Right cardiac atrium (tissue), 5 donors: ENCODE measurements at regions not wholly inside any gene's neighbourhood (a gene's known extent, or its start where the extent isn't known, plus 50 kb on each side); places are given as distances from the start of the nearest gene placed in this dataset.
A peak's percentile ranks its signal among the peaks of the same experiment; 100 is the strongest.
"Not testable (repeated sequence)": the region's sequence is repeated elsewhere in the genome, so short reads cannot be mapped to it uniquely, and the experiment has no call there.

Experiments used
- ATAC-seq, 2 donors: fragments of 200-7000 bp; cut with Tn5 transposase; one replicate each; pipeline versions ENCODE4 v1.8.0 to v1.9.1; 2020; ENCODE audit warnings: moderate library complexity in 2 of 2, mild to moderate bottlenecking in 1 of 2
- DNase-seq, 3 donors: peaks; one replicate each; pipeline ENCODE4 v3.0.0-alpha.2; 2020
- H3K27ac ChIP-seq: one replicate; pipeline ENCODE4 v1.5.1; 2013; ENCODE audit warnings: mild to moderate bottlenecking, low read length, control low read depth, moderate library complexity
- H3K27me3 ChIP-seq: one replicate; pipeline ENCODE4 v1.6.1; 2013; ENCODE audit not compliant: control insufficient read depth, insufficient read depth
- H3K4me1 ChIP-seq: one replicate; pipeline ENCODE4 v1.6.1; 2013; ENCODE audit warnings: low read length; ENCODE audit not compliant: control insufficient read depth, insufficient read depth
- H3K4me3 ChIP-seq: one replicate; pipeline ENCODE4 v1.5.1; 2013; ENCODE audit warnings: low read length, control low read depth
- H3K9me3 ChIP-seq: one replicate; pipeline ENCODE4 v1.6.1; 2013; ENCODE audit warnings: low read length; ENCODE audit not compliant: control insufficient read depth
- WGBS: extraction: QIAGEN DNeasy Blood & Tissue Kit; methylation state at CpG from one replicate; pipeline ENCODE4 v1.1.7; 2013; 5-methylcytosine and 5-hydroxymethylcytosine counted together
- intact Hi-C, 4 donors: fragments of 100-400 bp; cut with DNase I; formaldehyde crosslinking; loops; one replicate each; pipeline versions ENCODE4 v1.11.0 to v1.14.0; 2022 to 2023
- donor health status: healthy with polysubstance abuse.
- donor health status: DM: no; HTN: yes; CAD: no.
- donor health status: DM: no; HTN: no; CAD: no.
- donor health status: DM: no; HTN: yes; CAD: no; lungs with severe emphysema.
- donor health status: DM: yes; HTN: yes; CAD: no.

DNA sequence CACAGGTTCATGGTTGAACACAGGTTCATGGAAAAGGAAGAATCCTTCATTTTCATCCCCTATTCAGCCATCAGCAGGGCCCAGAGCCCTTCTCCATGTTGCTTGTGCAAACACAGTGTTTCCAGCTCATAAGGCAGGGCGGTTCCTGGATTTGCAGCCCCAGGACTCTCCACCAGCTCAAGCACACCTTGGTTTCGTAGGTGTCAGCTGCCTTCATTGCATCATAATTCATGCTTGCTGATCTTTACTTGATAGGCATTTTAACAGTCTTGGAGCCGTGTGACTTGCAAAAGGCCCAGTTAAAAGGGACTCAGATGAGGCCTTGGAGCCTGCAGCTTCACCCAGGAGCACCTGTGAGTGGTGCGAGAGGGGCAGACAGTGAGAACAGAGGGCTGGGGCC lies 318.1 kb upstream of the B3GAT1 start:
- no peak for DNase-seq
- Histone ChIP-seq H3K9me3 (no peaks in the 10 kb centered on the region), H3K4me3 (no peak overlapping the region), H3K27me3 (no peaks in the 10 kb centered on the region), H3K27ac (no peak overlapping the region), H3K4me1 (no peaks in the 10 kb centered on the region)
- ATAC-seq = no peak
- intact Hi-C loops = no loop called here
- WGBS = 86% methylated on average over 4 of the region's 4 CpGs

DNA sequence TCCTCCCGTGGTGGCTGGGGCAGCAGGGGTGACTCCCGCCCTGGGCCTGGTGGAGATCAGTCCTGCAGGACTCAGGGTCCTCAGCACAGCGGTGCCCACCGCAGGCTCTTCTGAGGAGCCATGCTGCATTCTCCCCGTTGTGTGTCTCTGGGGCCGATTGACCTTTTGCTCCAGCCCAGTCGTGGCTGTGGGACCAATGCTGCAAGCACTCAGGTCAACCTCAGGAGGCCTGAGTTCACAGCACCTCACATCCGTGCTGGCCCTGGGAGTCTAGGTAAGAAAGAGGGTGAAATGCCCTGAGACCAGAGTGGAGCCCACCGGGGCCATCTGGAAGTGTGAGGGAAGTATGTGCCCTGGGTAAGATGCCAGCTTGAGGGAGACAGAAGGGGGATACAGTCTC lies 316.1 kb upstream of the B3GAT1 start:
- 83% methylated on average over 9 of the region's 9 CpGs for WGBS
- Histone ChIP-seq H3K27me3 (no peaks in the 10 kb centered on the region), H3K27ac (no peak overlapping the region), H3K4me1 (no peaks in the 10 kb centered on the region), H3K9me3 (no peaks in the 10 kb centered on the region), H3K4me3 (no peak overlapping the region)
- DNase-seq = no peak
- intact Hi-C loops = no loop called here
- no peak for ATAC-seq

GRCh38 chr11:134727636-134728035 lies 315.6 kb upstream of the B3GAT1 start:
- Histone ChIP-seq H3K4me3 (no peak overlapping the region), H3K9me3 (no peaks in the 10 kb centered on the region), H3K4me1 (no peaks in the 10 kb centered on the region), H3K27me3 (no peaks in the 10 kb centered on the region), H3K27ac (no peak overlapping the region)
- intact Hi-C loops = no loop called here
- no peak for ATAC-seq
- 80% methylated on average over 5 of the region's 5 CpGs for WGBS
- DNase-seq = no peak

- Histone ChIP-seq H3K9me3 (no peaks in the 10 kb centered on the region), H3K27ac (no peak overlapping the region), H3K4me1 (no peaks in the 10 kb centered on the region), H3K27me3 (no peaks in the 10 kb centered on the region), H3K4me3 (no peak overlapping the region)
- intact Hi-C loops = no loop called here
- DNase-seq = no peak
- no peak for ATAC-seq
- 75% methylated on average over 13 of the region's 13 CpGs for WGBS
Observed at GRCh38 chr11:134727204-134727603, 315.2 kb upstream of the B3GAT1 start.

DNA sequence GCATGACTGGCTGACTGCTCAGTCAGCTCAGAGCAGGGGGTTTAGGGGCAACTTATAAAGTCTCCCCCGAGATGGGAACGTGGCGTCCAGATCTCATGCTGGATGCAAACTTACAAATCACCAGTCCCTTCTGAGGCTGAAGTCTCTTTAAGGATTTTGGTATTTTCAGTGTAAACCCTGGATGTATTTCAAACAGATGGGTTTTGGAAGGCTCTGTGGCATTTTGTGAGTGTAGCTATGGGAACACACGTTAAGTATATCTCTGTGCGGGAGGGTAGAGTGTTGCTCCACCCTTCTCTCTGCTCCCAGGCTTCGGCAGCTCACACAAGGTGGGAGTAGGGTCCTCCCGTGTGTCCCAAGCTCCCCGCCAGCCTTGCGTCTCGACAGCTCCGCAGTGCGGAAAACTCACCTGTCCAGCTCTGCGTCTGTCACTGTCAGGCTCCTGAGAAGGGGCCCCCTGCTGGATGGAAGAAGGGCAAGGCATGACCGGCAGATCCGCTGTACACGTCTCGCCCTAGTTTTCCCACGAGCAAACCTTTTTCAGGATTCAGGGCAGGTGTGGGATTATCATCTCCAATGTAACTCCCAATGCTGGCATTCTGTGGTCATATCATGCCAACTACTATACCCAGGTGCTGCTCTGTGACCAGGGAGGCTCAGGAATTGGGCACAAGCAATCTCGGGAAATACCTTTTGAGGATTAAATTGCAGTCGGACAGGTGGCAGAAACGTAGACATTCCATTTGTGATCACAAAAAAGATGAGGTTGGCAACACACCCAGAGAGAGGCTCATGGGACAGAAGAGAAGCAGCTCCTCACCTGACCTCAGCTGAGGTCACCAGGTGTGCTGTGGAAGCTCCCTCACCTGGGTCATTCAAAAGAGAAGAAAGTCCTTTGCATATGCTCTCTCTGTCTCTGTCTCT lies 313.9 kb upstream of the B3GAT1 start:
- DNase-seq = no peak
- WGBS = 64% methylated on average over 21 of the region's 21 CpGs
- no peaks in the 10 kb centered on the region for H3K27me3 ChIP-seq

DNA sequence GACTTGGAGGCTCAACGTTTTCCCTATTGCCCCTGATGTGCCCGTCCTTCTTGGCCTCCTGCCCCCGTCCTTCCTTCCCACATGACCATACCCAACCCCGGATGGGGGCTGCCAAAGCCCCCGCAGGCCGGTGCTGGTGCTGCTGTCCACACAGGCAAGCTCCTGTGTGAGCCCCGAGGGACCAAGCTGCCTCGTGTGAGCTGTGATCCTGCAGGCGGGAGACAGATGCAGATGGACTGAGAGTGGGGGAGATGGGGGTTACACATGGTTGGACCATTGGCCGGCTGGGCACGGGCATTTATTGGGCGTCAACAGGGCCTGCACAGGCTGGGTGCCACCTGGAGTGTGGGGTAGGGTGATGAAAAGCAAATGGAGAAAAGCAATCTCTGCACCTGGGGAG lies 313.2 kb upstream of the B3GAT1 start:
- ATAC-seq = no peak
- H3K27ac ChIP-seq = no peak overlapping the region
- H3K27me3 ChIP-seq = no peaks in the 10 kb centered on the region

More for the DNA sequence above, 313.9 kb upstream of the B3GAT1 start:
- intact Hi-C loops = no loop called here
- peak in 1 of 2 donors; percentile 38 for ATAC-seq
- H3K27ac ChIP-seq = no peak overlapping the region
- H3K4me3 ChIP-seq = no peak overlapping the region
- no peaks in the 10 kb centered on the region for H3K9me3 ChIP-seq
- no peaks in the 10 kb centered on the region for H3K4me1 ChIP-seq

GRCh38 chr11:134724779-134725140 lies 312.7 kb upstream of the B3GAT1 start:
- no peaks in the 10 kb centered on the region for H3K4me1 ChIP-seq
- intact Hi-C loops = no loop called here
- H3K4me3 ChIP-seq = no peak overlapping the region
- 67% methylated on average over 9 of the region's 9 CpGs for WGBS
- H3K9me3 ChIP-seq = no peaks in the 10 kb centered on the region
- H3K27ac ChIP-seq = no peak overlapping the region
- DNase-seq (no peak), ATAC-seq (no peak)
- H3K27me3 ChIP-seq = no peaks in the 10 kb centered on the region

More for the DNA sequence above, 313.2 kb upstream of the B3GAT1 start:
- Histone ChIP-seq H3K9me3 (no peaks in the 10 kb centered on the region), H3K4me1 (no peaks in the 10 kb centered on the region), H3K4me3 (no peak overlapping the region)
- DNase-seq = no peak
- 69% methylated on average over 12 of the region's 12 CpGs for WGBS
- intact Hi-C loops = no loop called here

DNA sequence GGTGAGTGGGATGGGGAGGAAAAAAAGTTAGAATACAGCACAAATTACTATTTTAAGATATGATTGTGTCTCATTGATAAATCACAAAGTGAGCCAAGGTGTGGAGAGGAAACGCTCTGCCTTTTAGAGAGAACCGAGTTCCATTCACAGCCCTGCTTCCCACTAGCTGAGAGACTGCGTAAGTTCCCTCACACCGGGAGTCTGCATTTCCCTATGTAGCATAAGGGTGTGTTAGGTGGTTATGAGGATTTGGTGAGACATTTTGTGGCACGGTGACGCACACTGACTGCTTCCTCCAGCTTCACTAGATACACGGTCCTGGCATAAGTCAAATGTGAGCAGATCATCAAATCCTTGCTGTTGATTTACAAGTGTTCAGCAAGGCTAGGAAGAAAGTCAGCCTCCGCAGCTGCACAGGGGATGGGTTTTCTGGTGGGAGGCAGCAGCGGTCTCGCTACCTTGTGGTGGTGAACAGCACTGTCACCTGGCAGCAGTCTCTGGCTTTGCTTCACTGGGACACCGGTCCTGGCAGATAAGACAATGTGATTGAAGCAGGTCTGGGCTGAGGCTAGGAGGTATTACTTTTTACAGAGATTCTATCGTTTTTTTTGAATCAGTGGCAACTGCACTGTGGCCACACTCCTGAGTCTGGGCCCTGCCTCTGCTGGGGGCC lies 312.2 kb upstream of the B3GAT1 start:
- H3K9me3 ChIP-seq = no peaks in the 10 kb centered on the region
- 78% methylated on average over 12 of the region's 12 CpGs for WGBS
- H3K4me1 ChIP-seq = no peaks in the 10 kb centered on the region
- no peak overlapping the region for H3K27ac ChIP-seq
- no peak for ATAC-seq
- no peak overlapping the region for H3K4me3 ChIP-seq
- no peak for DNase-seq
- intact Hi-C loops = no loop called here
- H3K27me3 ChIP-seq = no peaks in the 10 kb centered on the region

DNA sequence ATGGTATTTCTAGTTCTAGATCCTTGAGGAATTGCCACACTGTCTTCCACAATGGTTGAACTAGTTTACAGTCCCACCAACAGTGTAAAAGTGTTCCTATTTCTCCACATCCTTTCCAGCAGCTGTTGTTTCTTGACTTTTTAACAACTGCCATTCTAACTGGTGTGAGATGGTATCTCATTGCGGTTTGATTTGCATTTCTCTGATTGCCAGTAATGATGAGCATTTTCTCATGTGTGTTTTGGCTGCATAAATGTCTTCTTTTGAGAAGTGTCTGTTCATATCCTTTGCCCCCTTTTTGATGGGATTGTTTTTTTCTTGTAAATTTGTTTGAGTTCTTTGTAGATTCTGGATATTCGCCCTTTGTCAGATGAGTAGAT lies 308.6 kb upstream of the B3GAT1 start:
- H3K4me3 ChIP-seq, H3K27ac ChIP-seq, H3K9me3 ChIP-seq, H3K4me1 ChIP-seq, intact Hi-C loops, ATAC-seq, H3K27me3 ChIP-seq, DNase-seq: not testable (repeated sequence)
- over 99% methylated on average over 2 of the region's 2 CpGs for WGBS

DNA sequence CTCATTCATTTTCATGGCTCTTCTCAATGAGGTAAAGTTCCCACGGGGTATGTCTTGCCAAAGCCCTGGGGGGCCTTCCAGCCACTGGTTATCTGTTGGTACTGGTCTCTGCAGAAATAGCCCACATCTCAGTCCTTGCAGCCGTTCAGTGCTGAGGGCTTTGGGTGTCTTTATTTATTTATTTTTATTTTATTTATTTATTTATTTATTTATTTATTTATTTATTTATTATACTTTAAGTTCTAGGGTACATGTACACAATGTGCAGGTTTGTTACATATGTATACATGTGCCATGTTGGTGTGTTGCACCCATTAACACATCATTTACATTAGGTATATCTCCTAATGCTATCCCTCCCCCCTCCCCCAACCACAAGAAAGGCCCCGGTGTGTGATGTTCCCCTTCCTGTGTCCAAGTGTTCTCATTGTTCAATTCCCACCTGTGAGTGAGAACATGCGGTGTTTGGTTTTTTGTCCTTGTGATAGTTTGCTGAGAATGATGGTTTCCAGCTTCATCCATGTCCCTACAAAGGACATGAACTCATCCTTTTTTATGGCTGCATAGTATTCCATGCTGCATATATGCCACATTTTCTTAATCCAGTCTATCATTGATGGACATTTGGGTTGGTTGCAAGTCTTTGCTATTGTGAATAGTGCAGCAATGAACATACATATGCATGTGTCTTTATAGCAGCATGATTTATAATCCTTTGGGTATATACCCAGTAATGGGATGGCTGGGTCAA lies 308.1 kb upstream of the B3GAT1 start:
- DNase-seq, intact Hi-C loops, ATAC-seq, H3K4me3 ChIP-seq, H3K9me3 ChIP-seq, H3K4me1 ChIP-seq, H3K27ac ChIP-seq, H3K27me3 ChIP-seq: not testable (repeated sequence)
- WGBS = 82% methylated on average over 4 of the region's 4 CpGs

- Histone ChIP-seq H3K27ac (no peak overlapping the region), H3K9me3 (no peaks in the 10 kb centered on the region), H3K4me1 (no peaks in the 10 kb centered on the region), H3K4me3 (no peak overlapping the region), H3K27me3 (no peaks in the 10 kb centered on the region)
- intact Hi-C loops = no loop called here
- DNase-seq = no peak
- ATAC-seq = no peak
- WGBS = 93% methylated on average over 5 of the region's 5 CpGs
Observed at GRCh38 chr11:134719397-134719796, 307.4 kb upstream of the B3GAT1 start.
